Skeletal muscle tissue (tissue), 3 donors: ENCODE measurements at regions not wholly inside any gene's neighbourhood (a gene's known extent, or its start where the extent isn't known, plus 50 kb on each side); places are given as distances from the start of the nearest gene placed in this dataset.

Experiments used
- H3K27ac ChIP-seq: one replicate; pipeline ENCODE4 v1.7.0; 2013; ENCODE audit warnings: mild to moderate bottlenecking, low read depth, low read length, inconsistent platforms
- H3K27me3 ChIP-seq, 3 donors: one replicate each; pipeline ENCODE4 v1.7.0; 2013; ENCODE audit warnings: low read length in 3 of 3; ENCODE audit not compliant: control insufficient read depth in 3 of 3, insufficient read depth in 3 of 3
- H3K36me3 ChIP-seq, 3 donors: one replicate each; pipeline ENCODE4 v1.7.0; 2013; ENCODE audit warnings: low read length in 3 of 3; ENCODE audit not compliant: control insufficient read depth in 3 of 3, insufficient read depth in 3 of 3
- H3K4me1 ChIP-seq, 3 donors: one replicate each; pipeline ENCODE4 v1.7.0; 2013; ENCODE audit warnings: low read length in 3 of 3, mild to moderate bottlenecking in 3 of 3; ENCODE audit not compliant: control insufficient read depth in 3 of 3, insufficient read depth in 3 of 3
- H3K4me3 ChIP-seq, 3 donors: one replicate each; pipeline ENCODE4 v1.7.0; 2013; ENCODE audit warnings: low read length in 3 of 3
- H3K9ac ChIP-seq, 3 donors: one replicate each; pipeline ENCODE4 v1.7.0; 2013; ENCODE audit warnings: low read length in 3 of 3, mild to moderate bottlenecking in 3 of 3, moderate library complexity in 2 of 3, low read depth in 1 of 3
- H3K9me3 ChIP-seq, 3 donors: one replicate each; pipeline ENCODE4 v1.7.0; 2013; ENCODE audit warnings: low read length in 3 of 3; ENCODE audit not compliant: control insufficient read depth in 3 of 3
- donor health status: Osteomylitis.

DNA sequence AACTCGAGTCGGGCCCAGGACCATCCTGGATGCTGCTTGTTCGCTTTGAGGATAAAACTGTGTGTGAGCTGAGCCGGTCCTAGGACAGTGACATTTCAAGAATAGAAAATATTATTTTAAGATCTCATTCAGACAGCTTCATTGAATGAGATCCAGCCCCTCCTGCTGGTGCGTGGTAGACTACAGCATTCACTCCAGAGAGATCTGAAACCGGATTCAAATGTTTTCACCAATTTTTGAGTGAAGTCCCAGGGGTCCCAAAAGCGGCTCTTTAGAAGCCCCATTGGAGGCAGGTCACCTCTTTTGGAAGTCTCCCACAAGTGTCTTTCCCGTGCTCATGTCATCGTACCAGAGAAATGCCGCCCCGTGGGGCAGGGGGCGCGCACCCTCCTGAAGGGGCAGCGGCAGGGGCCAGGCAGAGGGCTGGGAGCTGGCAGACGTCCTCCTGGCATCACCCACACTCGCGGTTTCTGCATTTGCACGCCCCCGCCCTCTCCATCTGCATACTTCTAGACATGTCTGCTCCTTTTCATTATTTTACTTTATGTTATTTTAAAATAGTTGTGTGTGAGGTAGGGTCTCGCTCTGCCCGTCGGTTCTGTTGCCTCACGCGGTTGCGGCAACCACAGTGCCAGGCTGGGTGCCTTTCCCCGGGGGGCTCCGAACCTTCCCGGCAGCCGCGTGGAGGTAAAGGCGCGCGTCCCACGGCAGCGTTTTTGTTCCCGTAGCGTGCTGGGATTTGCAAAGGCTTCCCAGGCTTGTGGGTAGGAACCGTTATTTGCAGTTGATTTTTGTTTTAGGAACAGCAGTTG is 52.3 kb upstream of the DPYSL4 start:
- H3K36me3 ChIP-seq = peaks cover 0 to 2% (median 0%) of the 10 kb centered on the region in 3 donors
- H3K9ac ChIP-seq = no peak overlapping the region
- no peak overlapping the region for H3K4me3 ChIP-seq
- peaks cover 0 to 6% (median 0%) of the 10 kb centered on the region in 3 donors for H3K27me3 ChIP-seq
- peaks cover 0 to 6% (median 0%) of the 10 kb centered on the region in 3 donors for H3K4me1 ChIP-seq
- H3K27ac ChIP-seq = no peak overlapping the region
- no peaks in the 10 kb centered on the region for H3K9me3 ChIP-seq

DNA sequence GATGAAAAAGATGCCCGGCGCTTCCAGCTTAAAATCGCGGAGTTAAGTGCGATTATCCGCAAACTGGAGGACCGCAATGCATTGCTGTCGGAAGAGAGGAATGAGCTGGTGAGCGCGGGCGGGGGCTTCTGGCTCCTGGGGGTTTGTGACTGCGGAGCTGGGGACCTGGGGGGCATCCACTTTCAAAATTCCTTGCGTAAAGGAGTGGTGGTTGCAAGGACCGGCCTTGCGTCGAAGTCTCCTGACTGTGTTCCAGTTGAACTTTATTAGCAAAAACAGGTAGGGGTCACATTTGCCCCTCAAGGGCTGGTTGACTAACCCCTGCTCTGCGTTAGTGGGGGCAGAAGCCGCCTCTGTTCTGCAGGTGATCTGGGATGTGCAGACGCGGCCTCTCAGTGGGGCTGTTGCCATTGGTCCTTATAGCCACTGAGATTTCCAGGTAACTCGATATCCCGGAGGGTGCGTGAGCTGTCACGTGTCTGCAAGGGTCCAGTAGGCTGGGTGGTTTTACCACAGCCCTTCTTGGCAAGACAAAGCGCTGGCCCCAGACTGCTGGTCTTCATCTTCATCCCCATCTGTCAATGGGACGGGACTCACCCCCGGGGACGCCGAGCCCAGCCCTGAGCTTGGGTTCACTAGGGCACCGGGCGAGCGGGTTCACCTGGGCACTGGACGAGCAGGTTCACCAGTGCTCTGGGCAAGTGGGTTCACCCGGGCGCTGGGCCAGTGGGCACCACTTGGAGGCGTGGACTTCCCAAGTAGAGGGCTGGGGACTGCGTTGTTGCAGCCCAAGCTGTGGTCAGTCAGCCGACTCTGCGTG is 51.5 kb upstream of the DPYSL4 start:
- Histone ChIP-seq H3K9me3 (no peaks in the 10 kb centered on the region), H3K9ac (no peak overlapping the region), H3K27ac (no peak overlapping the region), H3K4me3 (no peak overlapping the region), H3K36me3 (peaks cover 0 to 2% (median 0%) of the 10 kb centered on the region in 3 donors), H3K4me1 (peaks cover 0 to 6% (median 0%) of the 10 kb centered on the region in 3 donors), H3K27me3 (peaks cover 0 to 6% (median 0%) of the 10 kb centered on the region in 3 donors)

DNA sequence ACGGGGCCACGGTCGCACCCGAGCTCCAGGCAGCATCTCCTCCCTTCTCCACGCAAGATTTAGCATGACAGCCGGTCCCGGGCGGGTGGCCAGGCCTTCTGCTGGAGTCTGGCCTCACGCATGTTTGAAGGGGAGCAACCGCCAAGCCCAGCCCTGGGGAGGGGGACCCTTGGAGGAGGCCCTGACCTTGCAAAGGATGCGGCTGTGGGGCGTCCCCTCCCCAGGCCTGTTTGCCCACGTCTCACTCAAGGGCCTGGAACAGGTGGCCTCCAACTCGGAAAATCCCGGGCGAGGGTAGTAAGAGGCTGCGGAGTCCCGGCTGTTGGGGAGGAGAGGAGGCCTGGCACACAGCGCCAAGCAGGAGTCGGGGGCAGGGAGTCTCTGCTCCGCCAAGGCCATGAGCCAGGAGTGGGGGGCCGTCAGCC is 50.6 kb upstream of the DPYSL4 start:
- peaks cover 0 to 6% (median 0%) of the 10 kb centered on the region in 3 donors for H3K4me1 ChIP-seq
- peaks cover 0 to 2% (median 0%) of the 10 kb centered on the region in 3 donors for H3K36me3 ChIP-seq
- H3K9ac ChIP-seq = no peak overlapping the region
- no peak overlapping the region for H3K4me3 ChIP-seq
- no peaks in the 10 kb centered on the region for H3K9me3 ChIP-seq
- peaks cover 0 to 6% (median 0%) of the 10 kb centered on the region in 3 donors for H3K27me3 ChIP-seq
- H3K27ac ChIP-seq = no peak overlapping the region

DNA sequence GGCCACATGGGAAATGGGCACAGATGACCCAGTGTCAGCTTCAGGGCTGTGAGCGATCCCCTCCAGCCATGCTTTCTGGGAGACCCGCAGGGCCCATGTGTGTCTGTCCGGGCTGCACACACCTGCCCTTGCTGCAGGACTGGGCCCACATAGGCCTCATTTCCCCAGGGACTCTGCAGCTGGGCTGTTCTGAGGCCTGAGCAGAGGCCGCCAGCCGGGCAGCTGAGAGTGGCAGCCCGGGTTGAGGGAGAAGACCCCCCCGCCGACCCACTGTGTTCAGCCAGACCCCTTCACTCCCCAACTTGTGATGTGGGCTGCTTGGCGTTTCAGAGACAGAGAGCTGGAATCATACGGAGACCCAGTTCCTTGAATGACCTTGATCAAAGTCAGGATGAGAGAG is 50.1 kb upstream of the DPYSL4 start:
- H3K27me3 ChIP-seq = peaks cover 0 to 6% (median 0%) of the 10 kb centered on the region in 3 donors
- no peak overlapping the region for H3K9ac ChIP-seq
- H3K4me3 ChIP-seq = no peak overlapping the region
- H3K4me1 ChIP-seq = peaks cover 0 to 6% (median 0%) of the 10 kb centered on the region in 3 donors
- H3K27ac ChIP-seq = no peak overlapping the region
- no peaks in the 10 kb centered on the region for H3K9me3 ChIP-seq
- H3K36me3 ChIP-seq = peaks cover 0 to 2% (median 0%) of the 10 kb centered on the region in 3 donors
